Esophagus muscularis mucosa (tissue), 4 donors: ENCODE measurements at regions not wholly inside any gene's neighbourhood (a gene's known extent, or its start where the extent isn't known, plus 50 kb on each side); places are given as distances from the start of the nearest gene placed in this dataset.
"Not testable (repeated sequence)": the region's sequence is repeated elsewhere in the genome, so short reads cannot be mapped to it uniquely, and the experiment has no call there.

Source experiments
- DNase-seq: peaks from one replicate; pipeline ENCODE4 v3.0.0-alpha.2; 2017; ENCODE audit errors: extremely low spot score
- H3K27ac ChIP-seq, 4 donors: fragments of 200-600 bp; sonication (generic); replicated peaks in 1 of 4; 1 replicate in 3 of 4; 2 replicates in 1 of 4; pipeline ENCODE4 v1.5.1; 2016 to 2019; ENCODE audit warnings: mild to moderate bottlenecking in 1 of 4
- H3K27me3 ChIP-seq, 4 donors: fragments of 200-600 bp; sonication (generic); one replicate each; pipeline versions ENCODE4 v1.5.1 to v1.6.0; 2016 to 2019
- H3K36me3 ChIP-seq, 4 donors: fragments of 200-600 bp; sonication (generic); one replicate each; pipeline ENCODE4 v1.5.1; 2016 to 2019
- H3K4me1 ChIP-seq, 4 donors: fragments of 200-600 bp; sonication (generic); one replicate each; pipeline ENCODE4 v1.5.1; 2016 to 2019
- H3K4me3 ChIP-seq, 4 donors: fragments of 200-600 bp; sonication (generic); 1 replicate in 2 of 4; 2 replicates in 2 of 4; pipeline ENCODE4 v1.5.1; 2016 to 2019; ENCODE audit warnings: mild to moderate bottlenecking in 4 of 4, moderate library complexity in 1 of 4
- H3K9me3 ChIP-seq, 4 donors: fragments of 200-600 bp; sonication (generic); 1 replicate in 3 of 4; 2 replicates in 1 of 4; pipeline ENCODE4 v1.5.1; 2016 to 2019
- EP300 ChIP-seq: sonication (generic); formaldehyde crosslinking; IDR thresholded peaks from one replicate; pipeline ENCODE4 v1.6.1; 2017; ENCODE audit warnings: antibody characterized with exemption
- POLR2A ChIP-seq: fragments of 450-650 bp; IDR thresholded peaks from one replicate; pipeline ENCODE4 v1.6.1; 2017; ENCODE audit warnings: antibody characterized with exemption, moderate library complexity, mild to moderate bottlenecking, low read depth
- POLR2AphosphoS5 ChIP-seq, 2 donors: sonication (generic); formaldehyde crosslinking; IDR thresholded peaks; one replicate each; pipeline ENCODE4 v1.6.1; 2017; ENCODE audit warnings: antibody characterized with exemption in 2 of 2
- WGBS: methylation state at CpG from one replicate; pipeline ENCODE4 v1.1.5; 2018; 5-methylcytosine and 5-hydroxymethylcytosine counted together
- intact Hi-C: fragments of 100-400 bp; cut with DNase I; formaldehyde crosslinking; loops from one replicate; pipeline ENCODE4 v1.15.1; 2023
- TF ChIP-seq, protein P1 (sequence below), 3 experiments: fragments of 200-600 bp in 2 of 3; fragments of 450-650 bp in 1 of 3; sonication (generic) in 2 of 3; IDR thresholded peaks; one replicate each; pipeline ENCODE4 v1.5.1; 2017 to 2019; ENCODE audit warnings: antibody characterized with exemption in 3 of 3, mild to moderate bottlenecking in 2 of 3, moderate library complexity in 1 of 3

DNA sequence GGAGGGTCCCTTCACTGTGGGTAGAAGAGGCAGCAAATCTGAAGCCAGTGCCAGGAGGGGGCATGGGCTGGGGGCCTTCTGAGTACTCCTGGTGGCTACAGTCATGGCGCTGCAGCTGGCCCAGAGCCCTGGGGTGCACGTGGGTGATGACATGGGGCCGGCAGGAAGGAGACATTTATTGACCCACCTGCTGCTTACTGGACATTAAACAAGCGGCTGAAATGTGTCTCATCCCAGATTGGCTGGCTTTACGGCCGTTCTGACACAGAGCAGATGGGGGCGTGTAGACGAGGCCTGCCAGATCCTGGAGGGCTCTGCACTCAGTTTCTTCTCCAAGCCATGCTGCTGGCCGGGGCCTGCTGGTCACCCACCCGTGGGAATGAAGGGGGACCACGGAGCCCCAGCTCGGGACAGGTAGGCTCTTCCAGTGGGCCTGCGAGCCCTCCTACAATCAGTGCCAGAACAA lies 906.9 kb downstream of the BRD1 start:
- no peak for TF ChIP-seq POLR2AphosphoS5 (IDR thresholded peaks at IDR 0.05)
- TF ChIP-seq, protein P1, sequence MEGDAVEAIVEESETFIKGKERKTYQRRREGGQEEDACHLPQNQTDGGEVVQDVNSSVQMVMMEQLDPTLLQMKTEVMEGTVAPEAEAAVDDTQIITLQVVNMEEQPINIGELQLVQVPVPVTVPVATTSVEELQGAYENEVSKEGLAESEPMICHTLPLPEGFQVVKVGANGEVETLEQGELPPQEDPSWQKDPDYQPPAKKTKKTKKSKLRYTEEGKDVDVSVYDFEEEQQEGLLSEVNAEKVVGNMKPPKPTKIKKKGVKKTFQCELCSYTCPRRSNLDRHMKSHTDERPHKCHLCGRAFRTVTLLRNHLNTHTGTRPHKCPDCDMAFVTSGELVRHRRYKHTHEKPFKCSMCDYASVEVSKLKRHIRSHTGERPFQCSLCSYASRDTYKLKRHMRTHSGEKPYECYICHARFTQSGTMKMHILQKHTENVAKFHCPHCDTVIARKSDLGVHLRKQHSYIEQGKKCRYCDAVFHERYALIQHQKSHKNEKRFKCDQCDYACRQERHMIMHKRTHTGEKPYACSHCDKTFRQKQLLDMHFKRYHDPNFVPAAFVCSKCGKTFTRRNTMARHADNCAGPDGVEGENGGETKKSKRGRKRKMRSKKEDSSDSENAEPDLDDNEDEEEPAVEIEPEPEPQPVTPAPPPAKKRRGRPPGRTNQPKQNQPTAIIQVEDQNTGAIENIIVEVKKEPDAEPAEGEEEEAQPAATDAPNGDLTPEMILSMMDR (IDR thresholded peaks at IDR 0.05), result no peak
- TF ChIP-seq POLR2A, result no peak
- TF ChIP-seq EP300, result no peak
- H3K9me3 ChIP-seq, result no peaks in the 10 kb centered on the region
- H3K4me1 ChIP-seq, result no peaks in the 10 kb centered on the region
- H3K4me3 ChIP-seq, result no peak overlapping the region
- 51% methylated on average over 8 of the region's 13 CpGs for WGBS
- intact Hi-C loops, result no loop called here
- DNase-seq, result peak; percentile 81
- H3K27ac ChIP-seq, result no peak overlapping the region
- no peaks in the 10 kb centered on the region for H3K36me3 ChIP-seq
- H3K27me3 ChIP-seq, result peaks cover 0 to 52% (median 2%) of the 10 kb centered on the region in 4 donors

DNA sequence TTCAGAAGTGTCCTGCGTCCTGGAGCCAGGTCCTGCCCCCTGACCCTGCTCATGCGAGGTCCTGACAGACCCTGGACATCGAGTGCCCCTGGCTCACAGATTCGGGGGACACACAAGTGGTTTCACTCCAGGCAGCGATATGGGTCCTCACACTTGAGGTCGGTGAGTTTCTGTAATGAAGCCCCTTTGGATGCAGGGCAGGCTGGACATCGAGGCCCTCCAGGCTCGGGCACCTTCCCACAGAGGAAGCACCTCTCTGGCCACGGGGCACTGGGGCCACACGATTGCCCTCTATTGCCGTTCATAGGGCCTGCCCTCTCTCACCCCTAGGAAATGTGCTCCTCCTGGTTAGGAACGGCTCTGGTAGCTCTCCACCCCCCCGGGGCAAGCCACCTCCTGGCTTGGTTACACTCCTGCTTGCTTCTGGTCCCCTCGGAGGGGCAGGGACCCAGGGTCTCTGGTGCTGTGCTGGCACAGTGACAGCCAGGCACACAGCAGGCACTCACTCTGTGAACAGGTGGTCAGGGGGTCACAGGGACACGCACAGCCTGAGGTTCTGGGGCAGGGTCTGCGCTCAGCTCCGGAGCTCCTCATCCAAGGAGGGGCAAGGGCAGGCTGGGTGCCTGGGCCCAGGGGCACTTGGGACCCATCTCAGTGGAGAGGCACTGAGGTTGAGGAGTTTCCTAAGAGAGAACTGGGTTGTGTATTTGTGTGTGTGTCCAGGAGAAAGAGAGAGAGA lies 907.7 kb downstream of the BRD1 start:
- no peaks in the 10 kb centered on the region for H3K4me1 ChIP-seq
- H3K4me3 ChIP-seq, result no peak overlapping the region
- DNase-seq, result peak; percentile 90
- TF ChIP-seq, protein P1 (IDR thresholded peaks at IDR 0.05), result no peak
- no peak for TF ChIP-seq EP300
- no peak for TF ChIP-seq POLR2A
- no peak for TF ChIP-seq POLR2AphosphoS5 (IDR thresholded peaks at IDR 0.05)
- no peak overlapping the region for H3K27ac ChIP-seq
- H3K27me3 ChIP-seq, result peaks cover 0 to 55% (median 2%) of the 10 kb centered on the region in 4 donors
- intact Hi-C loops, result no loop called here
- no peaks in the 10 kb centered on the region for H3K9me3 ChIP-seq
- 74% methylated on average over 14 of the region's 17 CpGs for WGBS
- no peaks in the 10 kb centered on the region for H3K36me3 ChIP-seq

DNA sequence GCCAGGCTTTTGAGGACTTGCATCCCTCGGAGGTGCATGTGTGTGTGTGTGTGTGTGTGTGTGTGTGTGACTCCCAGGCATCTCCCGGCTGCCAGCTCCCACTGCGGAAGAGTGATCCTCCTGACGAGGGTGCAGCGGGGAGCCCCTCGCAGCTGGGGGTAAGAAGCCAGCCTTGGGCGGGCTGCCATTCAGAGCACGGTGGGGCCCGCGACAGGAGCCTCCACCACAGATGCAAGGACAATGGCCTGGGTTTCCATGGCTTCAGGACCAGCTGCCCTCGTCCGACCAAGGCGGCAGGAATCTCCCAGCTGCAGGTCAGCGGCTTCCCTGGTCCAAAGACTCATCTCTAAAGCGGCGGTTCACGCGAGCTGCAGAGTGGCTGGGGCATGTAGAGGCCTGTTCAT lies 908.5 kb downstream of the BRD1 start:
- H3K27me3 ChIP-seq, result peaks cover 0 to 63% (median 2%) of the 10 kb centered on the region in 4 donors
- no peaks in the 10 kb centered on the region for H3K9me3 ChIP-seq
- intact Hi-C loops, result no loop called here
- H3K4me1 ChIP-seq, result no peaks in the 10 kb centered on the region
- no peaks in the 10 kb centered on the region for H3K36me3 ChIP-seq
- no peak for TF ChIP-seq EP300
- TF ChIP-seq, protein P1 (IDR thresholded peaks at IDR 0.05), result no peak
- no peak for TF ChIP-seq POLR2AphosphoS5 (IDR thresholded peaks at IDR 0.05)
- no peak for TF ChIP-seq POLR2A
- DNase-seq, result peak; percentile 84
- no peak overlapping the region for H3K27ac ChIP-seq
- WGBS, result 47% methylated on average over 4 of the region's 18 CpGs
- H3K4me3 ChIP-seq, result no peak overlapping the region

DNA sequence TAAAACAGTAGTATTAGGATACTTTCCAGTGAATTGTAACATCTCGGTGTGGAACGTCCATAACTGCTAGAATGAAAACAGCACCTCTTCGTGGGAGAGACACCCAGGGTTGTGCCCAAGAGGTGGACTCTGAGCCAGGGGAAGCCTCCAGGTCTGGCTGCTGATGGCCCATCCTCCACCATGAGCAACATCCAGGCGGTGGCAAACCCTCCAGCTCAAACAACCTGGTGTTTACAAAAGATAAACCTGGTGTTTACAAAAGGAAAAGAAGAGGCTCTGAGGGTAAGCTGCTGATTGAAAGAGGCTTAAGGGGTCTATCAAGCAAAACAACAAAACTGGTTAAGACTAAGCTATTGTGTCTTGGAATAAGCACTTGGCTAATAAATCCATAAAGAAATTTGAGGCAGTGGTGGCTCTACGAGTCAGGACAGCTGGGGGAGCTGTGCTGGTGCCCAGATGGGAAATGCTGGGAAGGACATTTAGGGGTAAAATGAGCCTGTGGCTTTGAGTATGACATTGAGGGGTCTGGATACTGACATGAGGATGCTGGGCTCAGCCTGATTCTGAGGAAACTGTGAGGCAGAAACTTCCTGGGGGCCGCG lies 909.0 kb downstream of the BRD1 start:
- 67% methylated on average over 7 of the region's 7 CpGs for WGBS
- peaks cover 0 to 67% (median 2%) of the 10 kb centered on the region in 4 donors for H3K27me3 ChIP-seq

DNA sequence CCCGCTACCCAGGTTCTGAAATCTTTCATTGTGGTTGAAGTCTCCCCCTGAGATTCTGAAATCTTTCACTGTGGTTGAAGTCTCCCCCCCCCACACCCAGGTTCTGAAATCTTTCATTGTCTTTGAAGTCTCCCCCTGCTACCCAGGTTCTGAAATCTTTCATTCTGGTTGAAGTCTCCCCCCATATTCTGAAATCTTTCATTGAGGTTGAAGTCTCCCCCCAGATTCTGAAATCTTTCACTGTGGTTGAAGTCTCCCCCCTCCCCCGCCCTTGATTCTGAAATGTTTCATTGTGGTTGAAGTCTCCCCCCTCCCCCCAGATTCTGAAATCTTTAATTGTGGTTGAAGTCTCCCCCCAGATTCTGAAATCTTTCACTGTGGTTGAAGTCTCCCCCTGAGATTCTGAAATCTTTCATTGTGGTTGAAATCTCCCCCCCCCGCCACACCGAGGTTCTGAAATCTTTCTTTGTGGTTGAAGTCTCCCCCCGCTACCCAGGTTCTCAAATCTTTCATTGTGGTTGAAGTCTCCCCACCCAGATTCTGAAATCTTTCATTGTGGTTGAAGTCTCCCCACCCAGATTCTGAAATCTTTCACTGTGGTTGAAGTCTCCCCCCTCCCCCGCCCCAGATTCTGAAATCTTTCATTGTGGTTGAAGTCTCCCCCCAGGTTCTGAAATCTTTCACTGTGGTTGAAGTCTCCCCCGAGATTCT lies 915.2 kb downstream of the BRD1 start:
- H3K27me3 ChIP-seq, result peaks cover 0 to 38% (median 2%) of the 10 kb centered on the region in 4 donors
- H3K4me1 ChIP-seq, H3K9me3 ChIP-seq, DNase-seq, H3K4me3 ChIP-seq, H3K36me3 ChIP-seq, H3K27ac ChIP-seq, intact Hi-C loops: not testable (repeated sequence)
- WGBS, result 79% methylated on average over 7 of the region's 7 CpGs

More for the DNA sequence above, 909.0 kb downstream of the BRD1 start:
- DNase-seq, result no peak
- Histone ChIP-seq H3K36me3 (no peaks in the 10 kb centered on the region), H3K9me3 (no peaks in the 10 kb centered on the region), H3K4me1 (no peaks in the 10 kb centered on the region), H3K4me3 (no peak overlapping the region), H3K27ac (no peak overlapping the region)
- TF ChIP-seq, protein P1 (IDR thresholded peaks at IDR 0.05), result no peak
- TF ChIP-seq POLR2AphosphoS5 (IDR thresholded peaks at IDR 0.05) (no peak), POLR2A (no peak), EP300 (no peak)
- intact Hi-C loops, result no loop called here

DNA sequence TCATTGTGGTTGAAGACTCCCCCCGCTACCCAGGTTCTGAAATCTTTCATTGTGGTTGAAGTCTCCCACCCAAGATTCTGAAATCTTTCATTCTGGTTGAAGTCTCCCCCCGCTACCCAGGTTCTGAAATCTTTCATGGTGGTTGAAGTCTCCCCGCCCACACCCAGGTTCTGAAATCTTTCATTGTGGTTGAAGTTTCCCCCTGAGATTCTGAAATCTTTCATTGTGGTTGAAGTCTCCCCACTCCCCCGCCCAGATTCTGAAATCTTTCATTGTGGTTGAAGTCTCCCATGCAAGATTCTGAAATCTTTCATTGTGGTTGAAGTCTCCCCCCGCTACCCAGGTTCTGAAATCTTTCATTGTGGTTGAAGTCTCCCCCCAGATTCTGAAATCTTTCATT lies 916.0 kb downstream of the BRD1 start:
- intact Hi-C loops, result not testable (repeated sequence)

DNA sequence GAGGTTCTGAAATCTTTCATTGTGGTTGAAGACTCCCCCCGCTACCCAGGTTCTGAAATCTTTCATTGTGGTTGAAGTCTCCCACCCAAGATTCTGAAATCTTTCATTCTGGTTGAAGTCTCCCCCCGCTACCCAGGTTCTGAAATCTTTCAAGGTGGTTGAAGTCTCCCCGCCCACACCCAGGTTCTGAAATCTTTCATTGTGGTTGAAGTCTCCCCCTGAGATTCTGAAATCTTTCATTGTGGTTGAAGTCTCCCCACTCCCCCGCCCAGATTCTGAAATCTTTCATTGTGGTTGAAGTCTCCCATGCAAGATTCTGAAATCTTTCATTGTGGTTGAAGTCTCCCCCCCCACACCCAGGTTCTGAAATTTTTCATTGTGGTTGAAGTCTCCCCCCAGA lies 916.6 kb downstream of the BRD1 start:
- intact Hi-C loops, H3K4me1 ChIP-seq, DNase-seq, H3K4me3 ChIP-seq, H3K36me3 ChIP-seq, H3K27ac ChIP-seq, H3K9me3 ChIP-seq: not testable (repeated sequence)
- H3K27me3 ChIP-seq, result peaks cover 0 to 29% (median under 1%) of the 10 kb centered on the region in 4 donors
- 60% methylated on average over 1 of the region's 4 CpGs for WGBS

More for the DNA sequence above, 916.0 kb downstream of the BRD1 start:
- H3K4me1 ChIP-seq, H3K36me3 ChIP-seq, DNase-seq, H3K9me3 ChIP-seq, H3K4me3 ChIP-seq, H3K27ac ChIP-seq: not testable (repeated sequence)
- H3K27me3 ChIP-seq, result peaks cover 0 to 35% (median 2%) of the 10 kb centered on the region in 4 donors
- 75% methylated on average over 4 of the region's 5 CpGs for WGBS
